Gastroesophageal sphincter (tissue), 4 donors: ENCODE measurements at regions not wholly inside any gene's neighbourhood (a gene's known extent, or its start where the extent isn't known, plus 50 kb on each side); places are given as distances from the start of the nearest gene placed in this dataset.
"Not testable (repeated sequence)": the region's sequence is repeated elsewhere in the genome, so short reads cannot be mapped to it uniquely, and the experiment has no call there.

ENCODE experiments used
- ATAC-seq: fragments of 150-250 bp; one replicate; pipeline ENCODE4 v1.9.1; 2016; ENCODE audit warnings: mild to moderate bottlenecking, moderate library complexity
- H3K27ac ChIP-seq, 4 donors: fragments of 200-600 bp; sonication (generic) in 3 of 4; 1 replicate in 3 of 4; 2 replicates in 1 of 4; pipeline ENCODE4 v1.5.1; 2016 to 2019
- H3K27me3 ChIP-seq: fragments of 200-600 bp; sonication (generic); one replicate; pipeline ENCODE4 v1.5.1; 2019
- H3K36me3 ChIP-seq, 2 donors: fragments of 200-600 bp; sonication (generic); one replicate each; pipeline ENCODE4 v1.5.1; 2019; ENCODE audit warnings: control low read depth in 1 of 2
- H3K4me1 ChIP-seq, 3 donors: fragments of 200-600 bp; sonication (generic); 1 replicate in 2 of 3; 2 replicates in 1 of 3; pipeline ENCODE4 v1.5.1; 2016 to 2019; ENCODE audit warnings: control low read depth in 2 of 3
- H3K4me3 ChIP-seq, 2 donors: fragments of 200-600 bp; sonication (generic); one replicate each; pipeline ENCODE4 v1.5.1; 2019; ENCODE audit warnings: mild to moderate bottlenecking in 1 of 2, moderate library complexity in 1 of 2
- H3K9me3 ChIP-seq, 3 donors: fragments of 200-600 bp; sonication (generic); one replicate each; pipeline ENCODE4 v1.5.1; 2017 to 2019; ENCODE audit warnings: control low read depth in 2 of 3
- CTCF ChIP-seq, 4 experiments: fragments of 200-600 bp in 2 of 4; fragments of 450-650 bp in 2 of 4; sonication (generic) in 1 of 4; IDR thresholded peaks; one replicate each; pipeline ENCODE4 v1.5.1; 2017 to 2019; ENCODE audit warnings: antibody characterized with exemption in 4 of 4, mild to moderate bottlenecking in 2 of 4, moderate library complexity in 2 of 4
- EP300 ChIP-seq: sonication (generic); formaldehyde crosslinking; IDR thresholded peaks from one replicate; pipeline ENCODE4 v1.6.1; 2017; ENCODE audit warnings: antibody characterized with exemption, mild to moderate bottlenecking
- POLR2A ChIP-seq, 2 donors: fragments of 450-650 bp; IDR thresholded peaks; one replicate each; pipeline ENCODE4 v1.6.1; 2017; ENCODE audit warnings: antibody characterized with exemption in 2 of 2, mild to moderate bottlenecking in 2 of 2, moderate library complexity in 1 of 2
- POLR2AphosphoS5 ChIP-seq: sonication (generic); formaldehyde crosslinking; IDR thresholded peaks from one replicate; pipeline ENCODE4 v1.6.1; 2017; ENCODE audit warnings: antibody characterized with exemption
- WGBS, 2 donors: methylation state at CpG; one replicate each; pipeline ENCODE4 v1.1.5; 2018; ENCODE audit warnings: low coverage in 1 of 2; 5-methylcytosine and 5-hydroxymethylcytosine counted together

GRCh38 chr3:178109691-178110090 lies 426.5 kb upstream of the KCNMB2 start:
- H3K36me3 ChIP-seq: no peaks in the 10 kb centered on the region
- no peaks in the 10 kb centered on the region for H3K27me3 ChIP-seq
- TF ChIP-seq POLR2AphosphoS5: no peak
- no peak for TF ChIP-seq EP300
- TF ChIP-seq CTCF (IDR thresholded peaks at IDR 0.05): no peak
- no peak for TF ChIP-seq POLR2A (IDR thresholded peaks at IDR 0.05)
- no peak overlapping the region for H3K4me3 ChIP-seq
- H3K9me3 ChIP-seq: no peaks in the 10 kb centered on the region
- ATAC-seq: no peak
- no peaks in the 10 kb centered on the region for H3K4me1 ChIP-seq
- no peak overlapping the region for H3K27ac ChIP-seq
- WGBS, 2 donors: 49 to 60% methylated on average over 2 of the region's 2 CpGs

- no peak overlapping the region for H3K4me3 ChIP-seq
- H3K4me1 ChIP-seq: no peaks in the 10 kb centered on the region
- no peaks in the 10 kb centered on the region for H3K36me3 ChIP-seq
- WGBS, 2 donors: 95 to 100% methylated on average over 4 to 6 of the region's 6 CpGs
- H3K27ac ChIP-seq: no peak overlapping the region
- no peaks in the 10 kb centered on the region for H3K9me3 ChIP-seq
- H3K27me3 ChIP-seq: no peaks in the 10 kb centered on the region
- ATAC-seq: no peak
- no peak for TF ChIP-seq POLR2A (IDR thresholded peaks at IDR 0.05)
- no peak for TF ChIP-seq EP300
- no peak for TF ChIP-seq POLR2AphosphoS5
- no peak for TF ChIP-seq CTCF (IDR thresholded peaks at IDR 0.05)
Observed at GRCh38 chr3:178112134-178112533, 424.1 kb upstream of the KCNMB2 start.

- H3K4me1 ChIP-seq, H3K36me3 ChIP-seq, ATAC-seq, H3K27me3 ChIP-seq, H3K27ac ChIP-seq, H3K4me3 ChIP-seq, H3K9me3 ChIP-seq: not testable (repeated sequence)
- 100% methylated on average over 1 of the region's 1 CpG; no CpG with 5 or more reads in 1 of the 2 donors for WGBS, 2 donors
Observed at GRCh38 chr3:178112552-178112951, 423.7 kb upstream of the KCNMB2 start.

GRCh38 chr3:178117641-178118040 lies 418.6 kb upstream of the KCNMB2 start:
- Histone ChIP-seq H3K4me1 (peaks cover 0 to 3% (median 0%) of the 10 kb centered on the region in 3 donors), H3K36me3 (no peaks in the 10 kb centered on the region), H3K4me3 (no peak overlapping the region), H3K27ac (no peak overlapping the region), H3K27me3 (no peaks in the 10 kb centered on the region), H3K9me3 (no peaks in the 10 kb centered on the region)
- WGBS, 2 donors: no CpG with 5 or more reads among the region's 3 CpGs
- ATAC-seq: no peak
- TF ChIP-seq POLR2A (IDR thresholded peaks at IDR 0.05): no peak
- TF ChIP-seq POLR2AphosphoS5: no peak
- no peak for TF ChIP-seq EP300
- no peak for TF ChIP-seq CTCF (IDR thresholded peaks at IDR 0.05)

- TF ChIP-seq POLR2AphosphoS5: peak; percentile 49
- 25 to 40% methylated on average over 2 to 5 of the region's 6 CpGs for WGBS, 2 donors
- not testable (repeated sequence) for H3K27me3 ChIP-seq, H3K4me3 ChIP-seq, H3K4me1 ChIP-seq, H3K36me3 ChIP-seq, H3K9me3 ChIP-seq
- peak; percentile 83 for ATAC-seq
- peak overlapping the region; percentile 44 to 88 (median 68) for H3K27ac ChIP-seq
Observed at GRCh38 chr3:178119608-178120295, 416.5 kb upstream of the KCNMB2 start.

GRCh38 chr3:178120367-178120766 lies 415.9 kb upstream of the KCNMB2 start:
- no peaks in the 10 kb centered on the region for H3K36me3 ChIP-seq
- H3K27ac ChIP-seq: peak overlapping the region; percentile 33 to 69 (median 62)
- TF ChIP-seq CTCF (IDR thresholded peaks at IDR 0.05): no peak
- TF ChIP-seq POLR2A (IDR thresholded peaks at IDR 0.05): no peak
- TF ChIP-seq POLR2AphosphoS5: no peak
- no peak for TF ChIP-seq EP300
- peaks cover 0 to 8% (median 3%) of the 10 kb centered on the region in 3 donors for H3K4me1 ChIP-seq
- ATAC-seq: no peak
- H3K9me3 ChIP-seq: no peaks in the 10 kb centered on the region
- H3K4me3 ChIP-seq: no peak overlapping the region
- 100% methylated on average over 1 to 2 of the region's 2 CpGs for WGBS, 2 donors
- H3K27me3 ChIP-seq: no peaks in the 10 kb centered on the region
